Mesothelial cell of epicardium (in vitro differentiated cells): ENCODE measurements at regions not wholly inside any gene's neighbourhood (a gene's known extent, or its start where the extent isn't known, plus 50 kb on each side); places are given as distances from the start of the nearest gene placed in this dataset.

Experiments
- DNase-seq, 2 experiments: peaks; one replicate each; pipeline ENCODE4 v3.0.0; 2021; ENCODE audit warnings: low spot score in 2 of 2; ENCODE audit not compliant: unreplicated experiment in 2 of 2
- H3K27ac Mint-ChIP-seq: 2 replicates; pipeline ENCODE4 v1.8.0; 2021; ENCODE audit warnings: mixed read lengths
- H3K27me3 Mint-ChIP-seq: 2 replicates; pipeline ENCODE4 v1.8.0; 2021; ENCODE audit warnings: low read depth, mixed read lengths
- H3K36me3 Mint-ChIP-seq: 2 replicates; pipeline ENCODE4 v1.8.0; 2021; ENCODE audit warnings: mixed read lengths
- H3K4me1 Mint-ChIP-seq: 2 replicates; pipeline ENCODE4 v1.8.0; 2021; ENCODE audit warnings: mixed read lengths
- H3K4me3 Mint-ChIP-seq: 2 replicates; pipeline ENCODE4 v1.8.0; 2021; ENCODE audit warnings: mild to moderate bottlenecking, moderate library complexity, mixed read lengths
- H3K9me3 Mint-ChIP-seq: 2 replicates; pipeline ENCODE4 v1.8.0; 2021; ENCODE audit warnings: mixed read lengths
- TF ChIP-seq, protein P1 (sequence below): fragments of 200-600 bp; sonication (generic); IDR thresholded peaks from one replicate; pipeline ENCODE4 v1.5.0; 2021; ENCODE audit warnings: antibody characterized with exemption; ENCODE audit not compliant: unreplicated experiment

DNA sequence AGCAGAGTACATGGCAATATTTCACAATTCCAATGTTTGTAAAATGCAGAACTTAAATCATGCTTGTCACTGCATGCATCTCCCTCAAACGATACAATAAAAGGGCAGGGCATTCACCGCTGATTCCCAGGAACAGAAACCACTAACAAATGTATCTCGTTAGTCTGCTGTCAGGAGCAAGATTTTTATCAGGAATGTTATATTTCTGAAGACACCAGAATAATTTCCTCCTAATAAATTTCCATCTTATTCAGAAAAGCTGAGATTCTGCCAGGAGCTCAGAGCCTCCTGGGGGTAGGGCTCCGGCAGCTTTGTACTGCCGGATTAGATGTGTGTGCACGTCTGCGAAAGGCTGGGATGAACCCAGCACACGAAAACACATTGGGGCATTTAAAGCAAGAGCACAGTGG is 54.0 kb upstream of the LDB2 start:
- no peak for DNase-seq
- TF ChIP-seq, protein P1, sequence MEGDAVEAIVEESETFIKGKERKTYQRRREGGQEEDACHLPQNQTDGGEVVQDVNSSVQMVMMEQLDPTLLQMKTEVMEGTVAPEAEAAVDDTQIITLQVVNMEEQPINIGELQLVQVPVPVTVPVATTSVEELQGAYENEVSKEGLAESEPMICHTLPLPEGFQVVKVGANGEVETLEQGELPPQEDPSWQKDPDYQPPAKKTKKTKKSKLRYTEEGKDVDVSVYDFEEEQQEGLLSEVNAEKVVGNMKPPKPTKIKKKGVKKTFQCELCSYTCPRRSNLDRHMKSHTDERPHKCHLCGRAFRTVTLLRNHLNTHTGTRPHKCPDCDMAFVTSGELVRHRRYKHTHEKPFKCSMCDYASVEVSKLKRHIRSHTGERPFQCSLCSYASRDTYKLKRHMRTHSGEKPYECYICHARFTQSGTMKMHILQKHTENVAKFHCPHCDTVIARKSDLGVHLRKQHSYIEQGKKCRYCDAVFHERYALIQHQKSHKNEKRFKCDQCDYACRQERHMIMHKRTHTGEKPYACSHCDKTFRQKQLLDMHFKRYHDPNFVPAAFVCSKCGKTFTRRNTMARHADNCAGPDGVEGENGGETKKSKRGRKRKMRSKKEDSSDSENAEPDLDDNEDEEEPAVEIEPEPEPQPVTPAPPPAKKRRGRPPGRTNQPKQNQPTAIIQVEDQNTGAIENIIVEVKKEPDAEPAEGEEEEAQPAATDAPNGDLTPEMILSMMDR = no peak
- Mint-ChIP-seq H3K27me3 (peaks cover 24% of the 10 kb centered on the region), H3K27ac (no peak overlapping the region), H3K4me3 (no peak overlapping the region), H3K4me1 (peaks cover 12% of the 10 kb centered on the region), H3K36me3 (no peaks in the 10 kb centered on the region), H3K9me3 (peaks cover 15% of the 10 kb centered on the region)
